ENCODE measurements at regions not wholly inside any gene's neighbourhood (a gene's known extent, or its start where the extent isn't known, plus 50 kb on each side); places are given as distances from the start of the nearest gene placed in this dataset.

DNA sequence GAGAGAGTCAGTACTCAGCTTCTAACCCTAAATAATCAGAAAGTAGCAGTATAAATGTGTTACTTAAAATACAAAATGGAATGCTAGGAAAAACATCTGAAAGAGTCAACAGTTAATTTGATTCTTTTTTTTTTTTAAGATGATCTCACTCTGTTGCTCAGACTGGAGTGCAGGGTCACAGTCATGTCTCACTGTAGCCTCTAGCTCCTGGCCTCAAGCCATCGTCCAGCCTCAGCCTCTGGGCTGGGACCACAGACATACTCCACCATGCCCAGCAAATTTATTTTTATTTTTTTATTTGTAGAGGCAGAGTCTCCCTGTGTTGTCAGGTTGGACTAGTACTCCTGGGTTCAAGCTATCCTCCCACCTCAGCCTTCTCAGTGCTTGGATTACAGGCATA, 424.9 kb downstream of the IRX2 start:
- no peak for DNase-seq

DNA sequence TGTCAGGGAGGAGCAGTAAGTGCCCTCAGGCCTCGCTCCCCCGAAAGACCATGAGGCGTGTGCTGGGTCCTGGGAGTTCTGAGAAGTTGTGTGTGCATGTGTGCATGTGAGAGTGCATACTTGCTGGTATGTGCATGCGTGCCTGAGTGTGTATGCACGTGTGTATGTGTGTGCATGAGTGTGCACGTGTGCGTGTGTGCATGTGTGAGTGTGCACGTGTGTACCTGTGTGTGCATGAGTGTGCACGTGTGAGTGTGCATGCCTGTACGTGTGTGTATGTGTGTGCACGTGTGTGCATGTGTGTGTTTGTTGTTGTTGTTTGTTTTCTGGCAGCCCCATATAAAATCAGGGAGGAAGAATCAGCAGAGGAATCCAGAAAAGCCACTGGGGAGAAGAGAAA, 426.7 kb downstream of the IRX2 start:
- DNase-seq = no peak

- DNase-seq = no peak
Observed at GRCh38 chr5:2320611-2321010, 430.9 kb downstream of the IRX2 start.

- DNase-seq = no peak
Observed at GRCh38 chr5:2317540-2317939, 433.9 kb downstream of the IRX2 start.

- no peak for DNase-seq
Observed at GRCh38 chr5:2311851-2312250, 429.1 kb upstream of the IRX4 start.

GRCh38 chr5:2310946-2311345, 428.2 kb upstream of the IRX4 start:
- no peak for DNase-seq

DNA sequence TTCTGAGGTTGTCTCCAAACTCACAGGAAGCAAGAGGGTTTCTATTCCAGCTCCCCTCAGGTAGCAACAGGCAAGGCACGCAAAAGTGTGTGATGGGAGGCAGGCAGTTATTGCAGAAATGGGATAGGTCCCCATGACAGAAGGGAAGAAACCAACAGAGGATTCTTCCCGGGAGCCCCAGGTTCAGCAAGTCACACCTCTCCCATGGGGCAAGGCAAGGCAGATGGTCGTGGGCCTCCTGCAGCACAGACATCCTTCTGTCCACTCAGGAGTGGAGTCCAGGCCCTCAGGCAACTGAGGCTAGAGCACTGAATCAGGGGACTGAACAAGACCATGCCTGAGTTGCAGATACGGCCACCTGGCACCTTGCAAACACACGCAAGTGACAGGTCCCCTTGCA, 424.9 kb upstream of the IRX4 start:
- DNase-seq = no peak

GRCh38 chr5:2306711-2307110, 424.0 kb upstream of the IRX4 start:
- DNase-seq = no peak

DNA sequence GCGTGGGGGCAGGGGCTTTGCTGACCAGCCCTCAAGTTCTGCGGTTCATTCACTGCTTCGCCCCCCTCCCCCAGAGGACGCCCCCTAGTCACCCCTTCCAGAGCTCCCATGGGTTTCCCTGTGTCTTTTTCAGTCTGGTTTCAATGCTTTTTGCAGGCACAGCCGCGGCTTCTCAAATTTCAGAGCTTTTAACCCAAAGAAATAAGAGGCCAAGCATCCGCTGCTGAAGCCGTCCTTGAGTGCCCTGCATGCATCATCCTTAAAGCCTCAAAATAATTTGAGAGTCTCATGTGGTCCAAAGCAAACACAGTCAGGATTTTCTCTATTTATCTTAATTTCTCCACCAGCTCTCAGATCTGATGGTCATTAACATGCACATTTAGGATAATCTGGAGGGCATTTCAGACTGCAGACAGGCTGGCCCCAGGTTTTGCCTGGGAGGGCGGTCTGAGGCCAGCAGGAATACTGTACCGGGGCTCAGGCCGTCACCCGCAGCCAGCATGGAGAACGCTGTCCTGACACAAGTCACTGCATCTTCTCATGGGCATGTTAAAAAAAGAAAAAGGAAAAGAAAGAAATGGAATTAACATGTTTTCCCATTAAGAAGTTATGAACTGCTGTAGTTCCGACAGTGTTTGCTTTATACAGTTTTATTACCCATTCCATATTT, 420.8 kb upstream of the IRX4 start:
- DNase-seq = no peak

DNA sequence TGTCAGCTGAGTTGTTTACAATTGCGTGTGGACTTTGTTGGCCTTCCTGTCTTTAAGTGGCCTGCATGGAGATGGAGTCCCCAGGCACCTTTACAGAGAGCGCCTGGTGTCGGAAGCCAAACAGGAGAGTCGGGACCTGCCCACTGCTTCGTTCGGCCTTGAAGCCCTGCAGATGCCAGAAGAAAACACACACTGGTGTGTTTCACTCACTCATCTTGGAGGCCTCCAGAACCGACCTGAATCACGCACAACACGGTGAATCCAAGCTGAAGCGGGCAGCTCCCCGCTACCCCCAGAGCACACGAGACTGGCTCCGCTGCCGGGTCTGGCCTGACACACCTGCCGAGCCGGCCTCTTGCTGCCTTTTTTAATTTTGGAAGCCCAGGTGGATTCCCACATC, 419.4 kb upstream of the IRX4 start:
- DNase-seq = no peak

DNA sequence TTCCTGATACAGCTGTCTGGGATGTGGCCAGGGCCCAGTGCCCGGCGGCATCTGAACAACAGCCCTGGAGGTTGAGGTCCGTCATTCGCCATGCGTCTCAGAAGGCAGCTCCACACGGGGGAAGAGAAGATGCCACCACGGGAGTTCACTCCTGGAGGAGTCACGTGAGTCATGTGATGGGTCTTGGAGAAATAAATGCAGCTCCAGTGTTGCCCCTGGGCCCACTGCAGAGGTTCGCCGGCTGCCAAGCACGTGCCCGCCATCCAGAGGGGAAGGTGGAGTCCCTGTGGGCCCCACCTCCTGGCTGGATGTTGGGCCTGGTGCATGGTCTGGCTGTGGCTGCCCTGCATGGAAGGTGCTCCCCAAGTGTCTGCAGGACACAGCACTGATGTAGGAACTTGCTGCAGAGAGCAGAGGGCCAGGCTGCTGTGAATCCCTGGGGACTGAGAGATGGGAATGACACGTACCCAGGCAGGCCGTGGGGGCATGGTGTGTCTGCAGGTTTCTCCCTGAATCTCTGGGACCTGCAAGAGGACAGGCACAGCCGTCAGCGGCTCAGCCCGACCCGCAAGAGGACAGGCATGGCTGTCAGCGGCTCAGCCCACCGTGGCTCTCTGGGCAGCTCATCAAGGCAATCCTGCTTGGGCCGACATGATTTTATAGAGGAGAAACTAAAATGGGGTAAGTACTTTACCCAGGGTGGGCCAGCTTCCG, 418.3 kb upstream of the IRX4 start:
- DNase-seq = no peak

DNA sequence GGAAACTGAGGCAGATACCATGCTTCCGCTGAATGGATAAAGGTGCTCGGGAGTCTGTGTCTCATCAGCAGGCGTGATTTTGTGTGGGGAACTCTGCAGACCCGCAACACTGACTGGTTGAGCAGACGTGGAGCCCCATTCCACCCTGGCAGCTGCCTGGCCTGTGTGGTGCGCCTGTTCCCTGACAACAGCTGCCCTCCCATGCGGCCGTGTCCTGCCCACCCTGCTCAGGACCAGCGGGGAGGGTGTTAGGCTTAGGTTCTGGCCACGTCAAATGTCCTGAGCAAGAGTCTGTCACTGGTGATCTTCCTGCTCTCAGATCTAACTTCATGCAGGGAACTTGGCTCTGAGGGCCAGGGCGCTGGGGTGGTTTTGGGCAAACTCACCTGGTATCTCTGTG, 417.7 kb upstream of the IRX4 start:
- no peak for DNase-seq

GRCh38 chr5:2299388-2300220, 416.9 kb upstream of the IRX4 start:
- DNase-seq = no peak

DNA sequence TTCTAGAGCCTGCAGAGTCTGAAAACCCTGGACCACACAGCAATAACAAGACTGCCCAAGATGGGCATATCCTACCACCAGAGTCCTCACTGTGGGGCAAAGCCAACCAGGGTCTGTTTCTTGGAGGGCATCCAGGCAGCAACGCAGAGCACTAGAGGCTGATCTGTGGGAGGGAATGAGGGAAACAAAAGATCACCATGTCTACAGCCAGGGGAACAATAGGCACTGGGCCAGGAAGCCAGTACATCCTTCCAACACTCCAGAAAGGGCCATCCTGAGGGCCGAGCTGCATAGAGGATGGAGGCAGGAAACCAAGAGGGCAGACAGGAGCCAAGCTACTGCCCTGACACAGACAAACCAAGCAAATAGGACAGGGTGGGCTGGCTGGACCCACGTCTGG, 416.1 kb upstream of the IRX4 start:
- no peak for DNase-seq

- DNase-seq = no peak
Observed at GRCh38 chr5:2297991-2298390, 415.3 kb upstream of the IRX4 start.

DNA sequence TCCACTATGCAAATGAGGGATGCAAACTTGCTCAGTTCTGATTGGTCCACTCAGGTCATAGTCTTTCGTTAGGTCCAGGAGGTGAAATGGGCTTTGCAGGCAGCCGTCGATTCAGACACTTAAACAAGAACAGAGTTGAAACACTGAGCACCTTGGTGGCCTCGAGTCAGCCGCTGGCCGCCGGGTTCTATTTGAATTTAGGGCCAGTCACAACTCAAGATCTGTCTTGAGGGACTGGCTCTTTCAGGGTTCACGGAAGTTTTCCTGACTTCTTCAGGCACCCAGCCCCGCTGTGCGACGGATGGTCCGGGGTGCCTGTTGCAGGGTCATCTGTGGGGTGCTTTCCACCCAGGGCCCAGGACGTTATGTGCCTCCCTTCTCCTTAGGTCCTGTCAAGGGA, 412.8 kb upstream of the IRX4 start:
- no peak for DNase-seq

- no peak for DNase-seq
Observed at GRCh38 chr5:2293906-2294305, 411.2 kb upstream of the IRX4 start.

DNA sequence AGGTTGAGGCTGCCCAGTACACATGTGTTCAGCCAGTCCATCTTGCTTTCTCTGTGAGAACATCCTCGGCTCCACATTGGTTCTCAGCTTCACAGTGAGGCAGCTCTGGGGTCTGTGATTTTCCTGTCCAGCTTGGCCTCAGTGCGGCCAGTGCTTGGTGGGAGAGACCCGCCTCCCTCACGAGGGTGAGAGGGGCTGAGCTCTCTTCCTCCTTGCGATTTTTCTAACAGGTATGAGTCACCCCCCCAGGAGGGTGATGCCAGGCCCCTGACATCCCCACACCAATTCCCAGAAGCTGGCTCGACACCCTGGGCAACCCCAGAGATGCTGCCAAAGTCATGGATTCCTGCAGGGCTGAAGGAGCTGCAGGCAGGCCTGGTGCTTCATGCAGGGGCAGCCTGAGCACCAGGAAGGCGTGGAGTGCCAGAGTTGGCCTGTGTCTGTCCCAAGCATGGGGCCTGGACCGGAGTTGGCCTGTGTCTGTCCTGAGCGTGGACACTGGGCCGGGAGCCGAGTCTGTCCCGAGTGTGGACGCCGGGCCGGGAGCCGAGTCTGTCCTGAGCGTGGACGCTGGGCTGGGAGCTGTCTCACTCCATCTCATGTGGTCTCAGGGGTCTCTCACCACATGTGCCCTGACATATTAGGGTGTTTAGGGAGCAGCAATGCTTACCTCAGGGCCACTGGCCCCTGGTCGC, 408.6 kb upstream of the IRX4 start:
- no peak for DNase-seq

DNA sequence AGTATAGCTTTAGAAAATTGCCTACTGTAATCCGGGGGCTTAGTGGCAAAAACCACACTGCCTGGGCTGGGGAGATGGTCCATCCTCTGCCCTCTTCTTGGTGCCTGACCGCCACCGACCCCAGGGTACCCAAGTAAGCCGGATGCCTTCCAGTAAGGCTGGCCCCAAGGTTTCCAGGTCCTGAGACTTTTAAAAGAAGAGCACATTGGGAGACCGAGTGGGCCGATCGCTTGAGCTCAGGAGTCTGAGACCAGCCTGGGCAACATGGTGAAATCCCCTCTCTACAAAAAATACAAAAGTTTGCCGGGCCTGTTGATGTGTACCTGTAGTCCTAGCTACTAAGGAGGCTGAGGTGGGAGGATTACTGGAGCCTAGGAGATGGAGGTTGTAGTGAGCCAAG, 406.7 kb upstream of the IRX4 start:
- DNase-seq = no peak

GRCh38 chr5:2288968-2289367, 406.2 kb upstream of the IRX4 start:
- DNase-seq = no peak

GRCh38 chr5:2288466-2288865, 405.7 kb upstream of the IRX4 start:
- no peak for DNase-seq

DNA sequence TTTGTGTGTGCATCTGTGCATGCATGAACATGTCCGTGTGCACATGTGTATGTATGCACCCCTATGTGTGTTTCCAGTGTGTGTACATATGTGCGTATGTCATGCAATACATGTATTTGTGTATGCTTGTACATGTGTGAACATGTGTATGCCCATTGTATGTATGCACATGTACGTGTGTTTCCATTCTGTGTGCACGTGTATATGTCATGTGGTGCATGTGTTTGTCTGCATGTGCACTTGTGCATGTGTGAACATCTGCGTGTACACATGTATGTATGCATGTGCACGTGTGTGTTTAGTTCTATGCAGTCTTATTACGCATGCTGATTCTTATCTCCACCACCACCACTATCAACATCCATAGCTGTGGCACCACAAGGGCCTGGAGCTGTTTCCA, 403.5 kb upstream of the IRX4 start:
- no peak for DNase-seq

- no peak for DNase-seq
Observed at GRCh38 chr5:2284678-2285077, 402.0 kb upstream of the IRX4 start.
